C4-2B (cell line): ENCODE measurements at regions not wholly inside any gene's neighbourhood (a gene's known extent, or its start where the extent isn't known, plus 50 kb on each side); places are given as distances from the start of the nearest gene placed in this dataset.

Experiments used
- H3K27ac ChIP-seq: fragments of 450-650 bp; 2 replicates; pipeline ENCODE4 v1.5.1; 2017
- CTCF ChIP-seq: fragments of 450-650 bp; conservative IDR thresholded peaks from 2 replicates; pipeline ENCODE4 v1.5.1; 2017; ENCODE audit warnings: mild to moderate bottlenecking
- ZFX ChIP-seq: fragments of 450-650 bp; IDR thresholded peaks from 2 replicates; pipeline ENCODE4 v1.6.1; 2017

DNA sequence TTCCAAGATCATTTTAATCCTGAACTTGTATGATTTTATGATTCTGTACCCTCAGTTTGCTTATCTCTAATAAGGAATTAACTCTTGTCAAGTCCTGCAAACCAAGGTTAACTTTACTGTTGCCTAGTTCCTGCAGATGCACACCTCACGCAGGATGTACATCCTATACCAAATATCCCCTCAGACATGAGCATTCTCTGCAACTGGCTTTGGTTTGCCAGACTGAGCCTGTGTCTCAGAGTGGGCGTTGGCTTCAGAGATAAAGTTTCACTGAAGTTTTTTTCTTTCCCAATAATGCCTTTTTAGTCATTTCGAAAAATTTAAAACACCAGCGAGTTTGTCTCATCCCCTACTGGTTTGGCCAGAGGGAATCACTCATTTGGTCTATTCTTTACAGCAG, 173.9 kb downstream of the NR2F2 start:
- TF ChIP-seq CTCF (no peak), ZFX (no peak)
- no peak overlapping the region for H3K27ac ChIP-seq

GRCh38 chr15:96505014-96505413, 174.5 kb downstream of the NR2F2 start:
- no peak overlapping the region for H3K27ac ChIP-seq
- TF ChIP-seq ZFX (no peak), CTCF (no peak)

DNA sequence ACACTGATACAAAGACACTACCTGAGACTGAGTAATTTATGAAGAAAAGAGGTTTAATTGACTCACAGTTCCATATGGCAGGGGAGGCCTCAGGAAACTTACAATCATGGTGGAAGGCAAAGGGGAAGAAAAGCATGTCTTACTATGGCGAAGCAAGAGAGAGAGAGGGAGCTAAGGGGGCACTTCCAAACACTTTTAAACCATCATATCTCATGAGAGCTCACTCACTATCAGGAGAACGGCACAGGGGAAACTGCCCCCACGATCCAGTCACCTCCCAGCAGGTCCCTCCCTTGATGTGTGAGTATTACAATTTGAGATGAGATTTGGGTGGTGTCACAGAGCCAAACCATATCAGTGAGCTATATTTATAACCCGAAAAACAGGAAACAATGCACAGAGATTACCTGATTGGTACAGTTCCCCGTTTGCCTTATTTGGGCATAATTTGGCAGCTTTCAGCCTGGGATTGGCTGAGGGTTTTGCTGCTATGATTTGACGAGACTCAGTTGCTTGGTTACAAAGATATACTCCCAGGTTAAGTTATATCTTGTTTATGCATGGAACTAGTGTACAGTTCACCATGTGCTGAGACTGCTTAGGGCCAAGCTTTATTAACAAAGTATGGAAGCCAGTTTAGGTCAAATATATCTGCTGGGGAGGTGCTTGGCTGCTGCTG, 184.2 kb downstream of the NR2F2 start:
- H3K27ac ChIP-seq: no peak overlapping the region; the same call in 1 of the 2 replicates
- TF ChIP-seq CTCF (no peak), ZFX (no peak)

DNA sequence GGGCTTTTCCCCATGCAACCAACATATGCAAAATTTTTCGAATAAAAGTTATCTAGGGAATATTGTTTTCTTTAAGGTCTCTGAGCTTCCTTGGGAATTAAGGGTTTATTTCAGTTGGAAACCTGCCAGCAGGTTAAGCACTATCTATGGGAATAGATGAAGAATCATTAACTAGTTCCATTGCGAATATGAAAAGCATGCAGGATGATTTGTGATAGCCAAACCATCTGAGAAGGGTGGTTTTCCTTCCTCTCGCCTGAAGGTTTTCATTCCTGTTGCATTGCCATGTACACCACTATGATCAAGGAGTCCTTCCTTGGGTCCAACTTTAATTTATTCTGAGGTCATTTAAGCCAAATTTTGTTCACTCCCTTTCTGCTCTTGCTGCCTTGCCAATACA, 184.9 kb downstream of the NR2F2 start:
- no peak for TF ChIP-seq ZFX
- TF ChIP-seq CTCF: no peak
- H3K27ac ChIP-seq: no peak overlapping the region

DNA sequence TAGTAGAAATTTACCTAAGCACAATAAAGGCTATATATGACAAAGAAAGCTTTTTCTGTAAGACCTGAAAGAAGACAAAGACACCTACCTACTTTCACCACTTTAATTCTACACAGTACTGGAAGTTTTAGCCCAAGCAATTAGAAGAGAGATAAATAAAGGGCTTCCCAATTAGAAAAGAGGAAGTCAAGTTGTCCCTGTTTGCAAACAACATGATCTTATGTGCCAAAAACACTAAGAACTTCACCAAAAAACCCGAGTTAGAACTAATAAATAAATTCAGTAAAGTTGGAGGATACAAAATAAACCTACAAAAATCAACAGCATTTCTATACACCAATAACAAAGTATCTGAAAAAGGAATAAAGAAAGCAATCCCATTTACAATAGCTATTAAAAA, 190.9 kb downstream of the NR2F2 start:
- H3K27ac ChIP-seq: no peak overlapping the region
- TF ChIP-seq CTCF: no peak

GRCh38 chr15:96524676-96525417, 194.3 kb downstream of the NR2F2 start:
- TF ChIP-seq CTCF: no peak
- TF ChIP-seq ZFX: no peak
- no peak overlapping the region for H3K27ac ChIP-seq

GRCh38 chr15:96535148-96535547, 204.6 kb downstream of the NR2F2 start:
- H3K27ac ChIP-seq: no peak overlapping the region
- TF ChIP-seq CTCF: no peak
- TF ChIP-seq ZFX: no peak
